ENCODE measurements at regions not wholly inside any gene's neighbourhood (a gene's known extent, or its start where the extent isn't known, plus 50 kb on each side); places are given as distances from the start of the nearest gene placed in this dataset.
A peak's percentile ranks its signal among the peaks of the same experiment; 100 is the strongest.

GRCh38 chr16:82524976-82525375 lies 101.8 kb upstream of the CDH13 start (continued):
- peak; percentile 45; the same call in 1 of the 2 replicates for TF ChIP-seq THRA (CRISPR knock-in tag; IDR thresholded peaks at IDR 0.05; ENCODE audit: borderline replicate concordance)
- TF ChIP-seq SOX6 (IDR thresholded peaks at IDR 0.05) = no peak
- peak; percentile 71 for TF ChIP-seq SOX6 (CRISPR knock-in tag; IDR thresholded peaks at IDR 0.05)
- no peak for TF ChIP-seq AHR (CRISPR knock-in tag; IDR thresholded peaks at IDR 0.05)
- peak; percentile 25; the same call in 1 of the 2 replicates for TF ChIP-seq RXRB (CRISPR knock-in tag; IDR thresholded peaks at IDR 0.05; ENCODE audit: borderline replicate concordance)
- 0 out of 2 replicates have a peak, but pooled peaks have one; percentile 39 for TF ChIP-seq ZSCAN9 (CRISPR knock-in tag; IDR thresholded peaks at IDR 0.05; ENCODE audit: borderline replicate concordance)
- TF ChIP-seq SOX13 (IDR thresholded peaks at IDR 0.05) = no peak
- TF ChIP-seq SOX13 (CRISPR knock-in tag; conservative IDR thresholded peaks at IDR 0.05 in 1 of 2, IDR thresholded peaks at IDR 0.05 in 1 of 2) = peak in 1 of 2 experiments; percentile 59; a peak in 1 of 4 replicates
- TF ChIP-seq TBX2 (CRISPR knock-in tag; IDR thresholded peaks at IDR 0.05; ENCODE audit: borderline replicate concordance) = peak; percentile 67
- 0 out of 2 replicates have a peak, but pooled peaks have one; percentile 48 for TF ChIP-seq ZGPAT (CRISPR knock-in tag; IDR thresholded peaks at IDR 0.05)
- TF ChIP-seq SOX5 (CRISPR knock-in tag; IDR thresholded peaks at IDR 0.05; ENCODE audit: borderline replicate concordance) = peak; percentile 47; the same call in 1 of the 2 replicates
- TF ChIP-seq, protein P1, sequence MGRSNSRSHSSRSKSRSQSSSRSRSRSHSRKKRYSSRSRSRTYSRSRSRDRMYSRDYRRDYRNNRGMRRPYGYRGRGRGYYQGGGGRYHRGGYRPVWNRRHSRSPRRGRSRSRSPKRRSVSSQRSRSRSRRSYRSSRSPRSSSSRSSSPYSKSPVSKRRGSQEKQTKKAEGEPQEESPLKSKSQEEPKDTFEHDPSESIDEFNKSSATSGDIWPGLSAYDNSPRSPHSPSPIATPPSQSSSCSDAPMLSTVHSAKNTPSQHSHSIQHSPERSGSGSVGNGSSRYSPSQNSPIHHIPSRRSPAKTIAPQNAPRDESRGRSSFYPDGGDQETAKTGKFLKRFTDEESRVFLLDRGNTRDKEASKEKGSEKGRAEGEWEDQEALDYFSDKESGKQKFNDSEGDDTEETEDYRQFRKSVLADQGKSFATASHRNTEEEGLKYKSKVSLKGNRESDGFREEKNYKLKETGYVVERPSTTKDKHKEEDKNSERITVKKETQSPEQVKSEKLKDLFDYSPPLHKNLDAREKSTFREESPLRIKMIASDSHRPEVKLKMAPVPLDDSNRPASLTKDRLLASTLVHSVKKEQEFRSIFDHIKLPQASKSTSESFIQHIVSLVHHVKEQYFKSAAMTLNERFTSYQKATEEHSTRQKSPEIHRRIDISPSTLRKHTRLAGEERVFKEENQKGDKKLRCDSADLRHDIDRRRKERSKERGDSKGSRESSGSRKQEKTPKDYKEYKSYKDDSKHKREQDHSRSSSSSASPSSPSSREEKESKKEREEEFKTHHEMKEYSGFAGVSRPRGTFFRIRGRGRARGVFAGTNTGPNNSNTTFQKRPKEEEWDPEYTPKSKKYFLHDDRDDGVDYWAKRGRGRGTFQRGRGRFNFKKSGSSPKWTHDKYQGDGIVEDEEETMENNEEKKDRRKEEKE (IDR thresholded peaks at IDR 0.05) = no peak
- TF ChIP-seq, protein P2, sequence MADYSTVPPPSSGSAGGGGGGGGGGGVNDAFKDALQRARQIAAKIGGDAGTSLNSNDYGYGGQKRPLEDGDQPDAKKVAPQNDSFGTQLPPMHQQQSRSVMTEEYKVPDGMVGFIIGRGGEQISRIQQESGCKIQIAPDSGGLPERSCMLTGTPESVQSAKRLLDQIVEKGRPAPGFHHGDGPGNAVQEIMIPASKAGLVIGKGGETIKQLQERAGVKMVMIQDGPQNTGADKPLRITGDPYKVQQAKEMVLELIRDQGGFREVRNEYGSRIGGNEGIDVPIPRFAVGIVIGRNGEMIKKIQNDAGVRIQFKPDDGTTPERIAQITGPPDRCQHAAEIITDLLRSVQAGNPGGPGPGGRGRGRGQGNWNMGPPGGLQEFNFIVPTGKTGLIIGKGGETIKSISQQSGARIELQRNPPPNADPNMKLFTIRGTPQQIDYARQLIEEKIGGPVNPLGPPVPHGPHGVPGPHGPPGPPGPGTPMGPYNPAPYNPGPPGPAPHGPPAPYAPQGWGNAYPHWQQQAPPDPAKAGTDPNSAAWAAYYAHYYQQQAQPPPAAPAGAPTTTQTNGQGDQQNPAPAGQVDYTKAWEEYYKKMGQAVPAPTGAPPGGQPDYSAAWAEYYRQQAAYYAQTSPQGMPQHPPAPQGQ (CRISPR knock-in tag; IDR thresholded peaks at IDR 0.05; ENCODE audit: borderline replicate concordance) = no peak
- TF ChIP-seq AGO2 (optimal IDR thresholded peaks at IDR 0.05; ENCODE audit: low read depth, low read length) = no peak
- TF ChIP-seq SMAD1 (CRISPR knock-in tag; IDR thresholded peaks at IDR 0.05; ENCODE audit: borderline replicate concordance, low read depth) = no peak
- TF ChIP-seq, protein P3, sequence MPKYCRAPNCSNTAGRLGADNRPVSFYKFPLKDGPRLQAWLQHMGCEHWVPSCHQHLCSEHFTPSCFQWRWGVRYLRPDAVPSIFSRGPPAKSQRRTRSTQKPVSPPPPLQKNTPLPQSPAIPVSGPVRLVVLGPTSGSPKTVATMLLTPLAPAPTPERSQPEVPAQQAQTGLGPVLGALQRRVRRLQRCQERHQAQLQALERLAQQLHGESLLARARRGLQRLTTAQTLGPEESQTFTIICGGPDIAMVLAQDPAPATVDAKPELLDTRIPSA (CRISPR knock-in tag; IDR thresholded peaks at IDR 0.05; ENCODE audit: borderline replicate concordance) = no peak
- TF ChIP-seq ZNF607 (CRISPR knock-in tag; IDR thresholded peaks at IDR 0.05; ENCODE audit: borderline replicate concordance) = no peak
- no peak for TF ChIP-seq PRPF4 (IDR thresholded peaks at IDR 0.05; ENCODE audit: low read depth, low read length, poor library complexity, severe bottlenecking)
- TF ChIP-seq FOXP1 (IDR thresholded peaks at IDR 0.05) = no peak
- TF ChIP-seq FOXP1 (CRISPR knock-in tag; IDR thresholded peaks at IDR 0.05) = 0 out of 2 replicates have a peak, but pooled peaks have one; percentile 16
- no peak for TF ChIP-seq ATF1 (CRISPR knock-in tag; IDR thresholded peaks at IDR 0.05)
- TF ChIP-seq ZBTB34 (CRISPR knock-in tag; IDR thresholded peaks at IDR 0.05) = peak; percentile 98
